ENCODE measurements at regions not wholly inside any gene's neighbourhood (a gene's known extent, or its start where the extent isn't known, plus 50 kb on each side); places are given as distances from the start of the nearest gene placed in this dataset.
"Not testable (repeated sequence)": the region's sequence is repeated elsewhere in the genome, so short reads cannot be mapped to it uniquely, and the experiment has no call there.

DNA sequence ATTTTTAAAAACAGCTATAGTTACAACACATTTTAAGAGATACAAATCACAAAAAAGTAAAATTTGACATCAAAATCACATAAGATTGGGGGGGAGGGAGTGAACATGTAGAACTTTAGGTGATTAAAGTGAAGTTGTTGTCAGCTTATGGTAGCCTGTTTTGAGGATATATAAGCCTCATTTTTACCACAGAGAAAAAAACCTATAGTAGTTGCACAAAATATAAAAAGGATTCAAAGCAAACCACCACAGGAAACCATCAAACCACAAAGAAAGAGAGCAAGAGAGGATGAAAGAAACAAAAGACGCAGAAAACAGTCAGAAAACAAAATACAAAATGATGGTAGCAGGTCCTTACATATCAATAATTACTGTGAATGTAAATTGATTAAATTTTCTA, 291.9 kb upstream of the DEPDC1 start:
- DNase-seq = peak; percentile 11

DNA sequence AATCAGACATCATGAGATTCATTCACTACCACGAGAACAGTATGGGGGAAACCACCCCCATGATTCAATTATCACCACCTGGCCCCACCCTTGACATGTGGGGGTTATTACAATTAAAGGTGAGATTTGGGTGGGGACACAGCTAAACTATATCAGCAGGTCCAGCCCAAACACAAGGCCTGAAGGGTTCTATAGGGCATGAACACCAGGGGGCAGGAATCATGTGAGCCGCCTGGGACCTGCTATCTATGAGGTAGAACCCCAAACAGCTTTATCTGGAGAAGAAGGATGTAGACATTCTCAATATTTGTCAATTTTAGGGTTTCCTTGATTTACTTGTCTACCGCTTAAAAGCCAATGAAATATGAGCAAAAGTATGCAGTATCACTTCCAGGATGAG, 294.9 kb upstream of the DEPDC1 start:
- DNase-seq = peak; percentile 13

DNA sequence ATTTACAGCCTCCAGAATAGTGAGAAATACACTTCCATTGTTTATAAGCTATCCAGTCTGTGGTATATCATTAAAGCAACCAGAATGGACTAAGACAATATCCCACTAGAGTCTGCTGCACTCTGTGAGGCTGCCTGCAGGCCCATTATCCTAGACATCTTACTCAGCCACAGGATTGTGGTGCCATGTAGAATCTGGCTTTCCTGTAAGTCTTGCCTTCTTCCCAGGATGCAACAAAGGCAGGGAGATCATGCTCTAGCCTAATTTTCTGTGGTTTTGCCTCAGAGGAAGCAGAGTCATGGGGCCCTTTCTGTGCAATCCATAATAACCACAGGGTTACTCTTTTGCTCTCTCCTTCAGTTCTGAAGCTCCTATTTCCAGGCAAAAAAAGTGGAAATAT, 299.1 kb upstream of the DEPDC1 start:
- DNase-seq = no peak

DNA sequence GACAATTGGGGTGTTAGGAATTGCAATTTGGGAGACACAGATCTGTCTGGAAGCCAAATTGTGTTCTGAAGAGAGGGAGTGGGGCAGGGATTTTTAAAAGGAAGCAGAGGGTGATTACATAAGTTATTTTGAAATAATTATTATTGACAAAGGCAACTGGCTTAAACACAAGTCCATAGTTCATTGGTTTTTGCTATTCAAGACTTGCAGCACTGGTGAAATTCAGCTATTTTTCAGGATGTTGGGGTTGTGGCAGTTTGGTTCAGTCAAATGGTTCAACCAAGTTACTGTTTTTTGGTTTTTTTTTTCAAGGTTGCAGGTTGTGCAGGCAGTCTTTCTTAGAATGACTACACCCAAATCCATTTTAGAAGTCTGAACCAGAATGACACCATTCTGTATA, 300.0 kb upstream of the DEPDC1 start:
- DNase-seq = no peak

DNA sequence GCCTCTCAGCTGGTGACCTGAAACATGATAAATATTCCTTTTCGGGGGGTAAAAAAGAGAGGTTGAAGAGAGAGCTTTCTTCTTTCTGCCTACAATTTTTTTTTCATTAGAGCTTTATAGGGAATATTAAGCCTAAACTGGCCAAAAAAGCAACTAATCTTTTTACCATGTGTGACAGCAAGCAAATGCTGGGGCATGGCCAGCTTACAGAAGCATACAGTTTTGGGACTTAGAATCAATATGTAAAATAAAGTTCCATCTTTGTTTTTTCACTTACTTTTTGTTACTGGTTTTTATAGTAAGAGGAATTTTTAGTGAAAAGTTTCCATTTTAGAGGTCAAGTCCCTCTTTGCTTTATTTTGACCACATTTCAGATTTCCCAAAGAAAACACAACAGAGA, 301.2 kb upstream of the DEPDC1 start:
- DNase-seq = no peak

DNA sequence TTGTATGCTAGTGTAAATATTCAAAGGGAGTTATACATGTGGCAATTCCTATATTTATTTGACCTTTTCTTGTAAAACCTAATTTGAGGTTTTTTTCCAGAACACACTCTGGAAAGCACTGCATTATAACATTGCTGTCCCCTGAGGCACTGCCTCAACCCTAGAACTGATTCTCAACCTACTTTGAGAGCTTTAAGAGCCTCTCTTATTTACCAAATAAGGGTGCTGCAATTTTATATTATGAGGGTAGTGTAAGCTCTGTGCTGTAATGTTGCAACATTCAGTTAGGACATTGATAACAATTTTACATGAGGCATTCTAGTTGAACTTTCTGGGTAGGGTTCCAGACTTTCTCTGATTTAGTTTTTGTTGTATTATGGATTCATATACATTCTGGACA, 302.2 kb upstream of the DEPDC1 start:
- DNase-seq = no peak

DNA sequence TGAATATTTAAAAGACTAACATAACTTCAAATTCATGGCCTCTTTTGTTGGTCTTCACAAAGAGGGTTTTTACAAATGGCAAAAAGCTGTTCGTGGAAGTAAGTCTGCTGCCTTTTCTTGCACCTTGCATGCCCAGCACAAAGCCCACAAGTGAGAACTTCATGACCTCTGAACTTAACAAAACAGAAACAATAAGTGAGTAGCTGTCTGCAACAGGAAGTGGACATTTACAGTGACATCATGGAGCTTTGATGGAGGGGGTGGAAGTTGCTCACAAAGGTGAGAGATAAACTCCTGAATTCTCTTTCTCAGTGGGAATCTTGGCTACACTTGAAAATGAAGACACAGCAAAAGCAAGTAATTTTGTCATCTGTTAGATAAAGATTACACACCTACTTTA, 303.3 kb upstream of the DEPDC1 start:
- no peak for DNase-seq

DNA sequence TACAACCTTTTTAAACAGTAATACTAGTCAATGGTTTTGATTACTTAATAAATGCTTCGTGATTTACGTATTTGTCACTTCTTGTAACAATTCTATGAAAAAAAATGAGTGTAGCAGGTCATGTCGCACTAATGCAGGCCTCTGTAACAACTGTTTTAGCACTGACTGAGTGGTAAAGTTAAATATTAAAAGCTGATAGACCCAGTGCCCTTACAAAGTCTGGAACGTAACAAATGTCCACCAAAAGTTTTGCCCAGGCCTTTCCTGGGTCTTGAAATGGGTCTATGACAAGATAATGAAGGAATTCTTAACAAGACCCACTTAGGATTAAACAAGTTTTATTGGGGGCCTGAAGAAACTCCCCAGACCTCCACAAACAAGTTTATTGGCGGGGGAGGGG, 304.6 kb upstream of the DEPDC1 start:
- no peak for DNase-seq

DNA sequence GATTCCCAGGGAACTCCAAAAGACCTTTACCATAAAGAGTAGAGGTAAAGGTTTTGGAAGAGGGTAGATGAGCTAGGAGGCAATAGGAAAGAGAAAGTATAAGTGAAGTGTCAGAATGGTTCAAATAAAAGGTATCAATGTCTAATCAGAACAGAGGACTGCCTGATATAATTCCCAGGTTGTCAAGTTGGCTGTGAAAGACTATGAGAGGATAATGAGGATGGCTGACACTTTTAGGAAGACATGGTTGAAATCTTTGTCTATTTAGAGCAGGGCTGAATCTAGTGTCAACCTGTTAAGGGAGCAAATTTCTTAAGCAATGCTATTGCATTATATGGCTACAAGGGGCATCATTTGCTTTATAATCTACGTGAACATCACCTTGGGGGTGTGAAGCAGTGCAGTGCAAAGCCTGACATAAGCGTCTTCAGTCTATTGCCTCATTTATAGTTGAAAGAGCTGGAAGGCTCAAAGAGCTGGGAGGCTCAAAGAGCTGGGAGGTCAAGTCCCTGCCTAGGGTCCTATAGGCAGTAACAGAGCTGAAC, 308.3 kb upstream of the DEPDC1 start:
- no peak for DNase-seq

DNA sequence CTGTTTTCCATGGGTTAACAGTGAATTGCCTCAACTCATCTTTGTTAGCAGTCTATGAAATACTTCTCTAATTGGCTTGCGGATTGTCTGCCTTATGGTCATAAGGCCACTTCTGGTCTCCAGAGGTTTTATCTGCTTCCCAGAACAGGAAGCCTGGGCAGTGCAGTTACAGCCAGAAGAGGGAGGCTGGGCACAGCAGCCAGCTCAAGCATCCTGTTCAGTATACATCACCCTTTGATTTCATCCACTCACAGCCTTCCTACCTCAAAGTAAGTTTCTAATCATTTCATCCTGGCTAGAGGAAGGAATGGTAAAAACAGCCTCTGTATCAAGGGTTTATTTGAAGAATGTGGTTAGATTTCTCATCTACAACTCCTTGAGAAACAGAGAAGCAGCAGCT, 311.5 kb upstream of the DEPDC1 start:
- DNase-seq = peak; percentile 59

DNA sequence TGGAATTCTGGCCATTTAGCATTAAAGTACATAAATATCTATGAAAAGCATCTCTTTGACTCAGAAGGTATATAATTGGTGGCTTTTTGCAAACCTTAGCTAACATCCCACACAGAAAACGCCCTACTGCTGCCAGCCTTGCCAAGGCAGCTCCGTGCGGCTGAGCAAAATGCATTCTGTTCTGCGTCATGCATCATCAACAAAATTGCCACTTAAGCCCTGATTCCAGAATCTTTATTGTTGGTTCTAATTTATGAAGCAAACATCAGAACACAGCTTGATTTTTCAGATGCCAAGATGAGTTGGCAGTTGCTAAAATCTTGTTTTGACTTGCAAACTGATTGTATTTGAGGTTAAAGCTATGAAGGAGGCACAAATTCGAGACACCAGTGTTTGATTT, 314.9 kb upstream of the DEPDC1 start:
- no peak for DNase-seq

DNA sequence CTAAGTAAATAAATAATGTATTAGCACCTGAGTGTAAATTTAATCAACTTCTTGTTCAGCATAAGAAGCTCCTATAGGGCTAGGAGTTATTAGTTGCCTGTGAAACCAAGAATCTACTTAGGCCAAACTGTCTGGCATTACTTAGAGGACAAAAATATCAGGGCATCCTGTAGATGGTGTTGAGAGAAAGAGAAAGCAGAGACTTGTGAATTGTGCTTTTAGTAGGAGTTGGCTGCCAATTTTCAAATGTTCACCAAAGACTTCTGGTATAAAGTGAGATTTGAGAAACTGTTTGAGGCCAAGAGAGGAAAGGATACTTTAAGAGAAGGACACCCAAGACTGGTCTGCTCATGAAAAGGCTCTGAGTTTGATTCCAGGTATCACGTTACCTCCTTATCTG, 315.5 kb upstream of the DEPDC1 start:
- DNase-seq = no peak

DNA sequence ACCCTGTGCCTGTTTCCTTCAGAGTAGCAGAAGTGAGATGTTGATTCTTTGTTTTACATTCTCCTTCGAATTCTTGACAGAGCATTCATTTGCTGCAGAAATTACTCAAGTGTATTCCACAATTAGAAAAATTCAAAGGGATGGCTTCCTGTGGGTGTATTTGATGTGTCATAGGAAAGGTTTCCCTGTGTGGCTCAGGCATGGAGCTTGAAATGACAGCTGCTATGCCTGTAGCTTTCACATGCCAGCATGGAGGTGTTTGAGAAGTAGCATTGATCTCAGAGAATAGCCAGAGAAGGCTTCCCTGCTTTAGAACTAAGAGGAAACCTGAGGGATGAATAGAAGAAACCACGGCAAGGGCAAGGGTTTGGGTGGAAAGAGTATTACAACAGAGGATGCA, 317.2 kb upstream of the DEPDC1 start:
- no peak for DNase-seq

DNA sequence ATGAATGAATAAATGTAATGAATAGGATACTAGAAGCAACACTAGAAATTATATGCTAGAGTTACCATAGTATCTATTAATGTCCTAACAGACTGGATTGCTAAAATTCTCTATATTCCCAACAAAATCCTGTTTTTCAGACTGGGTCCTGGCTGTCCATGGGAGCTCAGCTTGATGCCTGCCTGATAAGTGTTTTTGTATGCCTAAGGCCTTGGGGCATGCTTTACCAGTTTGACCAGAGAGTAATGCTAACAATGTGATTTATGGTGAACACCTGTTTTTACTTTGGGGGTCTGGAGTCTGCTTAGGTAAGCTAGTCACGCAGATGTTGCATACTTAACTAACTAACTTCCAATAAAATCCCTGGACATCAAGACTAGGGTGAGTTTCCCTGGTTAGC, 318.8 kb upstream of the DEPDC1 start:
- DNase-seq = no peak

DNA sequence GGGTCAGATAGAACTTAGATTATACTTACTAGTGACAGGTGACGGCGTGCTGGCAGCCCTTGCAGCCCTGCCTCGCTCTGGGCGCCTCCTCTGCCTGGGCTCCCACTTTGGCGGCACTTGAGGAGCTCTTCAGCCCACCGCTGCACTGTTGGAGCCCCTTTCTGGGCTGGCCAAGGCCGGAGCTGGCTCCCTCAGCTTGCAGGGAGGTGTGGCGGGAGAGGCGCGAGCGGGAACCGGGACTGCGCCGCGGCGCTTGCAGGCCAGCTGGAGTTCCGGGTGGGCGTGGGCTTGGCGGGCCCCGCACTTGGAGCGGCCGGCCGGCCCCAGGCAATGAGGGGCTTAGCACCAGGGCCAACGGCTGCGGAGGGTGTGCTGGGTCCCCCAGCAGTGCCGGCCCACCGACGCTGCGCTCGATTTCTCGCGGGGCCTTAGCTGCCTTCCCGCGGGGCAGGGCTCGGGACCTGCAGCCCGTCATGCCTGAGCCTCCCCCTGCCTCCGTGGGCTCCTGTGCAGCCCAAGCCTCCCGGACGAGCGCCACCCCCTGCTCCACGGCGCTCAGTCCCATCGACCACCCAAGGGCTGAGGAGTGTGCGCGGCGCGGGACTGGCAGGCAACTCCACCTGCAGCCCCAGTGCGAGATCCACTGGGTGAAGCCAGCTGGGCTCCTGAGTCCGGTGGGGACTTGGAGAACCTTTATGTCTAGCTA, 320.8 kb upstream of the DEPDC1 start:
- not testable (repeated sequence) for DNase-seq

DNA sequence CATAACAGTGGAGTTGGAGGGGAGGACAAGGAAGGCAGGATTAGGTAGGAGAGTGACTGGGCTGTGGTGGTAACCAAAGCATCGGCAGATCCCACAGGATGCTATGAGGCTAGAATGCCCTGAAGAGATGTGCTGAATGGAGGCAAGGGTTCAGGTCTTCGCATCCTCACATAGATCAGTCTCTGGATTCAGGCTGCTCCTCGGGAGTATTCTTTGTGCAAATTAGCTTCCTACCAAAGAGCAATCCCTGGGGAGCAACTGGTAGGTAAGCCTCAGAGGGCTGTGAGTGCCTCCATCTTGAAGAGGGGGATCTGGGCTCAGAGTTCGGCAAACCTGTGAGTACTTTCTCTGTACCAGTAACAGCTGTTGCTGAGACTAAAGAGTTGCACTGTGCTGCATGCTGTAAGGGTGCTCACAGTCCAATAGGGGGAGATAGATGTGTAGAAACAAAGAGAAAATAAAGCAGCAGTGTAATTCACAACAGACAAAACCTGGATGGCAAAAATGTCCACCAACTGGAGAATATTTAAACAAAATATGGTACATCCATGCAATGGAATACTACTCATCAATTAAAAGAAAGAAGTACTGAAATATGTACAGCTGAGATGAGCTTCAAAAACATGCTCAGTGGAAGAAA, 322.4 kb upstream of the DEPDC1 start:
- peak; percentile 43 for DNase-seq

DNA sequence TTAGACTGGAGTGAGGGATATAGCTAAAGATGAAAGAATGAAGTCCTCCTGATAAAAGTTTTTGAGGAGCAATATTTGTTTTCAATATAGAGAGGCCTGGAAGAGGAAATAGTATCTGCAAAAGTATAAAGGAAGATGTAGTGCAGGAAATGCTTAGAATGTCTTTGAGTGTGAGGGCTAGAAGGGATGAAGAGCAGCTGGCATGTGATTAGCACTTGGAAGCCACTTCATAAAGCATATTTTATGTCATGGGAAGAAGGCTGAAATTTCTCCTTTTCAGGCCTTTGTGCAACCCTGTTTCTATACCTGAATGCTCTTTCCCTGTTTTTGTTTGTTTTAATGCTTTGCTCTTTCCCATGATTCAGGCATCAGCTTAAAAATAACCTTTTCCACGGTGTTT, 323.3 kb upstream of the DEPDC1 start:
- DNase-seq = no peak

DNA sequence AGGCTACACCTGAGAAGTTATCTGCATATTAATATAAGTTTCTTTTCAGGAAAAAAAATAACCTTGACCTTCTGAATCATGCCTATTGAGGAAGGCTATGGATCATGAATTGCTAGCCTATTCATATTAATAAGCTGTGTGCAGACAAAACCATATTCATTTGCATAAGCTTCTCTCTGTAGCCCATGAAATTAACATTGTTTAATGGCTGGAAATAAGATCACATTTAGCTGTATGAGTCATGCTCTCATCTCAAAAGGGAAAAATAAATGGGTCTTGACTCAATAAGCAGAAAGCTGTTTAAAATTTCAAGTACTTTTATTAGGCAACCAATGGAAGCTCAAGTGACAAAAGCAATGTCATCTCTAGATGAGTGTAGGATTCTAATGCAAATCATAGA, 330.0 kb upstream of the DEPDC1 start:
- DNase-seq = no peak

DNA sequence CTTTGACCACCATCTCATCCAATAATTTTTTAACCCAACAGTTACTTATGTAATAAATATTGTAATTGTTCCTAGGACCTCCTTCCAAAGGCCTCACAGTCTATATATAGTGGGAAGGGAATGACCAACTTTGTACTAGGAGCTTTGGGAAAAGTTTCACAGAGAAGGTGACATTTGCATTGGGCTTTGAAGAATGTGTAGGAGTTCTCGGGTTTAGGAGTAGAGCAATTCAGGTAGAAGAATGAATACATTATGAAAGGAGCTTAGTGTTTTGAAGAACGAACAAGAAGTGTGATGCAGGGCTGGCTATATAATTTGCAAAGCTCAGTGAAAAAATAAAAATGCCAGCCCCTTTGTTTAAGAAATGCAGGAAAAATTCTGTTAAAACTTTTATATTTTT, 330.4 kb upstream of the DEPDC1 start:
- DNase-seq = no peak

DNA sequence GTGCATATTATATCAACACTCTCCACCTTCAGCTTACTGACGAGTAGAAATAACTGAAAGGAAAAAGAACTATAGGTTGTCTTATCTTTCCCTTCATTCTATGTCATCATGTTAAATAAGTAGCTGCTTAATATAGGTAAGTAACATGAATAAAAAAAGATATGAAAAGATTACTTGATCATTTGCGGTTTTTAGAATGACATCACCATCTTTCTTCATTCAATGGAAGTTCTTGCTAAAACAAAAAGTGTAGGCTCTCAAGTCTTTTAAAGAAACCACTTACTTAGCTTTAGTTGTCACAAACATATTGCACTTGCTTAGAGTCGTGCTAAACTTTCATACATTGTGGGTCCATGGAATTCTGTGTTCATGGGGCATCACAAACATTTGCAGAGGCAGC, 331.1 kb upstream of the DEPDC1 start:
- DNase-seq = no peak

DNA sequence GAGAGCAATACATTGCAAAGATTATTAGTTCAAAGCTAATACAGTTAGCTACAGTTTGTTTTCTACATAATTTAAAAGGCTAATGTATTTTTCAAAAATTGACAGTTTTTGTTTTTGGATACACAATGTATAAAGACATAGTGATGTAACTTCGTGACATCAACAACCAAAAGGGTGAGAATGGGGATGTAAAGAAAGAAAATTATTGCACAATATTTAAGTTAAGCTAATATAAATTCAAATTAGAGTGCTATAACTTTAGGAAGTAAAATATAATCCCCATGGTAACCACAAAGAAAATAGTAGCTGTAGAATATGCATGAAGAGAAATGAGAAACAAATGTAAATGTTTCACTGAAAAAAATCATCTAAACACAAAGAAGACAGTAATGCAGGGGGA, 334.4 kb upstream of the DEPDC1 start:
- no peak for DNase-seq

DNA sequence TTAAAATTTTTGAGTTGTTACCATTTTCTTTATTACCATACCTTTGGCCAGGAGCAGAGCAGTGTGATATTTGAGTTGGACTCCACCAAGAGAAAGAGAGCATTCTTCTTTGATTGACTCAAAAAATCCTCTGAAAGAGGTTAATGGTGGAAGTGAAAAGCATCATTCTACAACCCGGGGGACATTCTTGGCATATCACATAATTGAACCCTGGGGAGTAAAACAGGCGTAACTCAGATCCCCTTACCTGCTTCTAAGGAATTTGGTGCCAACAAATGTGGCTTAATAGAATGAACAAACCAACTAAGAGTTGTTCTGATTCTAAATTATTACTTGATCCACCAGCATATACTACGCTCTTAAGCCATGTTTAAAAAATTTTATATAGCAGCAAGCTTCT, 351.1 kb upstream of the DEPDC1 start:
- no peak for DNase-seq

DNA sequence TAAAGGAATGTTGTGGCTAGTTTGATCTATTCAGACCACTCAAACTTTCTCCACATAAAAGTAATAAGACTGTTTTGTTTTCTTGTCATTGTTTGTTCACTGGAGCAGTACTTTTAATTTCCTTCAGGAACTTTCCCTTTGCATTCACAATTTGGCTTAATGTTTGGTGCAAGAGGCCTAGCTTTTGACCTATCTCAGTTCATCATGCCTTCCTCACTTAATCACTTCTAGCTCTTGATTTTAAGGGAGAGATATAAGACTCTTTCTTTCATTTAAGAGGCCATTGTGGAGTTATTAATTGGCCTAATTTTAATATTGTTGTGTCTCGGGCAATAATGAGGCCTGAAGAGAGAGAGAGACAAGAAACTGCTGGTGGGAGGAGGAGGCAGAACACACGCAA, 371.7 kb upstream of the DEPDC1 start:
- DNase-seq = no peak

DNA sequence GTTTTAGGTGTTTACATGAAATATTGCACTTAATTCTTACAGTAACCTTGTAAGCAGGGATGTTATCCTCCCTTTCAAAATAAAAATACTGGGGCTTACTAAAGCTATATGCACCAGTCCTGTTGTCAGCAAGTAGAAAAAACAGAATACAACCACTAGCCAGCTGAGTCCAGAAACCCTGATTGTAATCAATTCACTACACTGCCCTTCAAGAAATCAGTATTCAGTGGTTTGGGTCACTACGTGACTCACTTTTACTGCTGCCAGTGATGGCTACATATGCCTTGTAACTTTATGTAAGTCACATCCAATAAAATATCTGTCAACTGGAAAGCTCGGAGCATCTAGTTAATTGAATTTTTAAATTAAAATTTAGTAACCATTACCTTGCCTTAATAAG, 376.3 kb upstream of the DEPDC1 start:
- no peak for DNase-seq
